Ovary (tissue), 7 donors: ENCODE measurements at regions not wholly inside any gene's neighbourhood (a gene's known extent, or its start where the extent isn't known, plus 50 kb on each side); places are given as distances from the start of the nearest gene placed in this dataset.

ENCODE experiments used
- DNase-seq, 5 donors: peaks; one replicate each; pipeline ENCODE4 v3.0.0-alpha.2; 2019 to 2020
- H3K27ac ChIP-seq, 2 donors: fragments of 200-600 bp; one replicate each; pipeline versions ENCODE4 v1.5.1 to v1.8.0; 2019 to 2022
- H3K27me3 ChIP-seq: fragments of 200-600 bp; one replicate; pipeline ENCODE4 v1.8.0; 2022
- H3K36me3 ChIP-seq: fragments of 200-600 bp; sonication (generic); one replicate; pipeline ENCODE4 v1.5.1; 2019
- H3K4me1 ChIP-seq: one replicate; pipeline ENCODE4 v1.8.1; 2013; ENCODE audit warnings: mild to moderate bottlenecking, moderate library complexity; ENCODE audit not compliant: insufficient read depth
- H3K4me3 ChIP-seq: fragments of 200-600 bp; sonication (generic); one replicate; pipeline ENCODE4 v1.5.1; 2017
- H3K9me3 ChIP-seq, 2 donors: fragments of 200-600 bp in 1 of 2; sonication (generic) in 1 of 2; one replicate each; pipeline versions ENCODE4 v1.5.1 to v1.8.1; 2013 to 2019; ENCODE audit warnings: mild to moderate bottlenecking in 1 of 2, moderate library complexity in 1 of 2
- CTCF ChIP-seq, 3 donors: fragments of 450-650 bp in 2 of 3; fragments of 200-600 bp in 1 of 3; IDR thresholded peaks; one replicate each; pipeline versions ENCODE4 v1.5.1 to v1.8.0; 2016 to 2022; ENCODE audit warnings: antibody characterized with exemption in 3 of 3, mild to moderate bottlenecking in 1 of 3
- EP300 ChIP-seq: sonication (generic); formaldehyde crosslinking; IDR thresholded peaks from one replicate; pipeline ENCODE4 v1.6.1; 2017; ENCODE audit warnings: antibody characterized with exemption
- POLR2A ChIP-seq: fragments of 450-650 bp; IDR thresholded peaks from one replicate; pipeline ENCODE4 v1.6.1; 2017; ENCODE audit warnings: antibody characterized with exemption, mild to moderate bottlenecking, moderate library complexity
- whole genome bisulfite sequencing, 3 donors: extraction: QIAGEN DNeasy Blood & Tissue Kit in 1 of 3; methylation state at CpG; one replicate each; pipeline versions ENCODE4 v1.1.5 to v1.1.7; 2013 to 2017; 5-methylcytosine and 5-hydroxymethylcytosine counted together
- intact Hi-C, 4 donors: fragments of 100-400 bp; cut with DNase I; formaldehyde crosslinking; loops; one replicate each; pipeline versions ENCODE4 v1.11.0 to v1.15.1; 2022 to 2023
- donor health status: DM: no; HTN: no; CAD: no; lungs with moderate emphysema.
- donor health status: DM: no; HTN: no; CAD: no.
- donor health status: Bipolar disorder and iron deficiency.
- donor health status: DM: no; HTN: no; CAD: no.
- donor health status: DM: yes; HTN: yes; CAD: no.

GRCh38 chr5:121373371-121373770 is 478.3 kb upstream of the FTMT start:
- Histone ChIP-seq H3K36me3 (no peaks in the 10 kb centered on the region), H3K9me3 (no peaks in the 10 kb centered on the region), H3K27ac (no peak overlapping the region), H3K4me3 (no peak overlapping the region), H3K27me3 (no peaks in the 10 kb centered on the region), H3K4me1 (no peaks in the 10 kb centered on the region)
- TF ChIP-seq EP300 (no peak), CTCF (IDR thresholded peaks at IDR 0.05) (no peak), POLR2A (no peak)
- WGBS, 3 donors, result 89 to 93% (median 90%) methylated on average over 3 of the region's 3 CpGs
- DNase-seq, result no peak
- intact Hi-C loops, result no loop called here

- no peaks in the 10 kb centered on the region for H3K36me3 ChIP-seq
- DNase-seq, result no peak
- intact Hi-C loops, result no loop called here
- 0 to 4% (median 3%) methylated on average over 1 of the region's 1 CpG for WGBS, 3 donors
- H3K4me1 ChIP-seq, result no peaks in the 10 kb centered on the region
- no peaks in the 10 kb centered on the region for H3K9me3 ChIP-seq
- no peaks in the 10 kb centered on the region for H3K27me3 ChIP-seq
- no peak overlapping the region for H3K27ac ChIP-seq
- no peak for TF ChIP-seq EP300
- no peak for TF ChIP-seq CTCF (IDR thresholded peaks at IDR 0.05)
- H3K4me3 ChIP-seq, result no peak overlapping the region
Observed at GRCh38 chr5:121377461-121377860, 474.2 kb upstream of the FTMT start.

GRCh38 chr5:121378046-121378445 is 473.6 kb upstream of the FTMT start:
- no peaks in the 10 kb centered on the region for H3K27me3 ChIP-seq
- H3K36me3 ChIP-seq, result no peaks in the 10 kb centered on the region
- whole genome bisulfite sequencing, 3 donors, result 2 to 25% (median 7%) methylated on average over 3 of the region's 3 CpGs
- no peaks in the 10 kb centered on the region for H3K4me1 ChIP-seq
- no peak for DNase-seq
- no peaks in the 10 kb centered on the region for H3K9me3 ChIP-seq
- H3K4me3 ChIP-seq, result no peak overlapping the region
- no peak overlapping the region for H3K27ac ChIP-seq
- no peak for TF ChIP-seq EP300
- no peak for TF ChIP-seq CTCF (IDR thresholded peaks at IDR 0.05)
- TF ChIP-seq POLR2A, result no peak
- intact Hi-C loops, result no loop called here

GRCh38 chr5:121378559-121379359 is 472.9 kb upstream of the FTMT start:
- no peaks in the 10 kb centered on the region for H3K27me3 ChIP-seq
- no peak overlapping the region for H3K4me3 ChIP-seq
- TF ChIP-seq POLR2A (no peak), EP300 (no peak), CTCF (IDR thresholded peaks at IDR 0.05) (no peak)
- no peak for DNase-seq
- no peaks in the 10 kb centered on the region for H3K9me3 ChIP-seq
- no peak overlapping the region for H3K27ac ChIP-seq
- no peaks in the 10 kb centered on the region for H3K4me1 ChIP-seq
- no peaks in the 10 kb centered on the region for H3K36me3 ChIP-seq
- intact Hi-C loops, result no loop called here
- 87 to 89% (median 87%) methylated on average over 3 of the region's 3 CpGs for WGBS, 3 donors
